NCI-H146 treated with DMSO at 0.1 percent for 48 hours (cell line): ENCODE measurements at regions not wholly inside any gene's neighbourhood (a gene's known extent, or its start where the extent isn't known, plus 50 kb on each side); places are given as distances from the start of the nearest gene placed in this dataset.

Experiments used
- DNase-seq: peaks from one replicate; lab custom pipeline; 2025; ENCODE audit not compliant: unreplicated experiment; lab: John Stamatoyannopoulos, UW

- no peak for DNase-seq
Measured at GRCh38 chr6:156026486-156027247, 571.0 kb upstream of the NOX3 start.

DNA sequence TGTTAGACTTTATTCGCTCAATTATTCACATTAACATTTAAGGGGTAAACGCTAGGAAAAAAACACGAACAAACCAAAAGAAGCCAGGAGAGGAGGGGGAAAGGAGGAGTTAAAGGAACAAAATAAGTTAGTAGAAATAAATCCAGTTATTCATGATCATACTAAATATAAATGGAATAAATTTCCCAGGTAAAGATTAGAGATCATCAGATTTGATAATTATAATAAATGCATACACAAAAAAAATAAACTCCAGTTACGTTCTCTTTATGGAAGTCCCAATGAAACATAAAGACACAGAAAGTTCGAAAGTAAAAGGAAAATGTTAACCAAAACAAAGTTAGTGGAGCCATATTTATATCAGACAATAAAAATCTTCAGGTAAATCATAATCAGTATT lies 568.7 kb upstream of the NOX3 start:
- DNase-seq: no peak

DNA sequence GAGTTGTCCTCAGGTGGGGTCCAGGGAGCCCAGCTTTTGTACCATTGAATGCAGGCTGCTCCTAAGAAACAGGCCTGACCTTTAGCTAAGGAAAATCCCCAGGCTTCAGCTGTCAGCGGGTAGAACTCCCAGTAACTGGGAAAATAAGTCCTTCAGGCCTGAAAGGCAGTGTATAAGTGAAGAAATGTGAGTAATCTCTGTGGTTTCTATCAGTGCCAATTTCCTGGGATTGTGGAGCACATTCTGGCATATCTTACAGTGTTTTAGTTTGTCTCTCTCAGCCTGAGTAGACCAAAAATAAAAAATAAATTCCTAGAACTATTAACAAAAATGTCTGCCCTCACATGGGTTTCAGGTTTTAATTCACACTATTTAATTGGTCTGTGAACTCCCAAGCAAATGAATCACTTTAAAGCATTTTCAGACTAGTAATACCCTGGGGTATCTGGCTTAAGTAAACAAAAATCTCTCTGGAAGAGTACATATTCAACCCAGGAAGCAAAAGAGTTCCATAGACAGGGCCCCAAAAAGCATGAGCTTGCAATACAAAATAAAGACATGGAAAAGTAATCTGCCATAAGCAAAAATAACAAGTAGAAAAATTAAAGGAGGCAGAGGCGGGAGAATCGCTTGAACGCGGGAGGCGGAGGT lies 566.2 kb upstream of the NOX3 start:
- no peak for DNase-seq

DNA sequence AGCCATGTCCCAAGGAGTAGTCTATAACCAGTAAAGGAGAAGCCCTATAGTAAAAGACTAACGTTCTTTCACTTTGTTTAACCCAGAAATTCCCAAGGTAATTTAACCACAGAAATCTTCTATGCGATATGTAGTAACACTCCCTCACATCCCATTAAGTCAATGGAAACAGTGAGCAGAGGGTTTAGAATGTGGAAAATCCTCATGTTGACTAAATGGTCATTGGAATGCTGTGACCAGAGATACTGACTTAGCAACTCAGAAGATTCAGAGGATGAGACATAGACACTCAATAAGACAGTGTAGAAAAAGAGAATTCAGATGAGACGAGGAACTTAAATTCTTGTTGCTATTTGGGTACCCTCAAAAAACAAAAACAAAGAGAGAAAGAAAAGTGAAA lies 562.2 kb upstream of the NOX3 start:
- DNase-seq: no peak

DNA sequence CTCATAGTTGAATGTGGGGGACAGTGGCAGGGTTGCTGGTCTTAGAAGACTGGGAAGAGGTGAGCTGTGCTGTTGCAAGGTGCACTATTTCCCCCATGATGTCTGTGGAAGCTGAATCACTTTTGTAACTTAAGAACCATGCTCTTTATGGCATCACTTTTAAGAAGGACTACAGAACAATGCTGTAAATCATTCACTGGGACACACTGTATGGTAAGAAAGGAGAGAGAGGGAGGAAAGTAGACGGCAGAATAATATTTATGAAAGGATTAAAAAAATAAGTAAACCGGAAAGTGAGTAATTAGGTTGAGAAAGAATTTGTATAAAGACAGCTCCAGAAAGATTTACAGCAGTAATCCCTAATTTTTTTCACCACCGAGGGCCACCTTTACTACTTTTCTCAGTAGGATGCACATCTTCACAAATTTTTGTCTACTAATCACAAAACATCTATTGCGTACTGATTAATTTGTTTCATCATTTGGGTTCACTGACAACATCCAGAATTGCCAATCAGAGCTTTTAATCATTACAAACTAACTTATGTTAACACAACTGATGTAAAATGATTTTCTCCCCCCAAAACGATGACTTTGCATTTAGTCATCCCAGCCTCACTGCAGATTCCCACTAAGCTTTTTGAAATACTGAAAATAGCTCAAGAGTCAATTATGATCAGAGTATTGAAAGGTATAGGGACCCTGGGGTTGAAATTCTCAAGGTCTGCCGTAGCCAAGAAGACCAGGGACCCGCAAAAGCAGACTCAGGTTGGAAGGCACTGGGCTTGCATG lies 560.7 kb upstream of the NOX3 start:
- DNase-seq: no peak

DNA sequence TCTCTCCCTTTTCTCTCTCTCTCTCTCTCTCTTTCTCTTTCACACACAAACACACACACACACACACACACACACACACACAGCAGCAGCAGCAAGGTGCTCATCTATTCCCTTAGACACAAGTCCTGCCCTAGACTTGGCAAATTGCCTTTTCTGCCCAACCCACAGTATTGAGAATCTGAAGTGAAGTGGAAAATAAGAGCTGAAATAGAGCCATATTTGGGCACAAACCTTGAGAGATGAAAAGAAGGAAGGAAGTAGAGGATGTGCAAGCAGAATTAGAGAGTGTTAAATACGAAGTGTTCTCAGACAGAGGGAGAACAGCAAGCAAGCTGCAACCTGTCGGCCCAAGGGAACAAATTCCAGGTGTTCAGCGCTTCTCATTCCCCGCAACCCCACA lies 557.5 kb upstream of the NOX3 start:
- no peak for DNase-seq

GRCh38 chr6:156009656-156010055 lies 554.0 kb upstream of the NOX3 start:
- DNase-seq: no peak

GRCh38 chr6:156004796-156005195 lies 549.2 kb upstream of the NOX3 start:
- no peak for DNase-seq

DNA sequence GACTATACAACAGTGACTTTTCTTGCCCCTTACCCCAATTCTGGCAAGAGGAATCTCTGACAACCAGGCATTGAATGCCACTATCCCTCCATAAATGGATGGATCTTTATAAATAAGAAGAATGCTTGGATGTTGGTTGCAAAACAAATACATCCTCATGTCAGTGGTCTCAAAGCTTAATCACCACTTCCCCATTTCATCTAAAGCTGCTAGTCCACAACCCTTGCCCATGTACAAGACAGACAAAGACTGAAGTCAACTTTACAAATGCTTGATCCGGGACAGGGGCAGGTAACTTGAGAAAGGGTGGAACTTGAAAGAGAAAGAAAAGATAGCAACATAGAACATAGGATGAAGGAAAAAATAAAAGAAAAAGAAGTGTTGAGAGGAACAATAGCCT lies 540.5 kb upstream of the NOX3 start:
- no peak for DNase-seq

DNA sequence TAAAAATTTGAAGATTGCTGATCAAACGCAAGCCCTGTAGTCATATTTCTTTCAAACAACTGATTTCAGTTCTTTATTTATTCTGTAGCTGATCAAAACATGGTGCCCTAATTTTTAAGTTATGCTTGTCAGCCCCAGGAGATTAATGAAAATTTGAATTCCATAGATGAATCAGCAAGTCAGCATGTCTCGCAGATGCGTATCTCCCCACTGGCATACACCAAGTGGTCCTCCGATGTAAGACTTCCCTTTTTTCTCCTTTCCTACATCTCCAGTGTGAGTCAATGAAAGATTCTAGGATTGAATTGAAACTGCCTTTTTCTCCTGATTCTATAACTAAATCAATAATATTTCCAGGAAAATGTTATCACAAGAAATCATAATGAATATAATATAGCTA lies 539.6 kb upstream of the NOX3 start:
- no peak for DNase-seq

DNA sequence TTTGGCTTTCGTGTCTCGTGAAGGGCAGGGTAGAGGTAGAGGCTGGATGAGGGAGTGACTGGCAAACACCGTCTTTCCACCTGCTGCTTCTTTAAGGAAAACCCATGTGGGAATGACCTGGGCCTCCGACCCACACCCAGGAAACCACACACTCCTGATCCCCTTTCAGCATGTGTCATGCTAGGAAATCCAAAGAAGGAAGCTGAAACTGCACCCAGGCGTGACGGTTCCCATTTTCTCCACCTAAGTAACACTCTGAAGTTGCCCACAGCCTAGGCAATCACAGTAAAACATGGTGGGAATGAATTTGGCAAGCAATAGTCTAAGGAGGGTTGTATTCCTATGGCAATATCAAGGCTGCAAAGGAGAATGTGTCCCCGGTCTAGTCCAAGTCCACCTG lies 538.4 kb upstream of the NOX3 start:
- no peak for DNase-seq

DNA sequence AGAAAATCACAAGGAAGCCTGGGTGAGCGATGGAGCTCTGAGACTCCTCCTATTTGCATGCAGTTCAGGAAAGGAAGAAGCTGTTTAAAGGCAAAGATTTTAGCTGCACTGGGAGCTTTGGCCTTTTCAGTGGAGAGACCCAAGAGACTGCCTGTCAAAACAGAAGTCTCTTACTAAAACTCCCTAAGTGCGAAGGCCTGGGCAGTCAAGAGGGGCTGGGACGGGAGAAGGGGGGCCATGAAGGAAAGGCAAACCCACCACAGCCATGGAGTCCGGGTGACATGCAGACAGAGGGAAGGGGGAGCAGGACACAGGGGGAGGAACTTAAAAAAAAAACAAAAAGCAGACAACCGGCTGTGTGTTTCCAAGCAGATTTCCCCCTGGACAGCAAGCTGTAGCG lies 537.6 kb upstream of the NOX3 start:
- DNase-seq: no peak

- no peak for DNase-seq
Measured at GRCh38 chr6:155985660-155986138, 530.1 kb upstream of the NOX3 start.

GRCh38 chr6:155980768-155981079 lies 525.1 kb upstream of the NOX3 start:
- no peak for DNase-seq

GRCh38 chr6:155980014-155980767 lies 524.6 kb upstream of the NOX3 start:
- DNase-seq: no peak

DNA sequence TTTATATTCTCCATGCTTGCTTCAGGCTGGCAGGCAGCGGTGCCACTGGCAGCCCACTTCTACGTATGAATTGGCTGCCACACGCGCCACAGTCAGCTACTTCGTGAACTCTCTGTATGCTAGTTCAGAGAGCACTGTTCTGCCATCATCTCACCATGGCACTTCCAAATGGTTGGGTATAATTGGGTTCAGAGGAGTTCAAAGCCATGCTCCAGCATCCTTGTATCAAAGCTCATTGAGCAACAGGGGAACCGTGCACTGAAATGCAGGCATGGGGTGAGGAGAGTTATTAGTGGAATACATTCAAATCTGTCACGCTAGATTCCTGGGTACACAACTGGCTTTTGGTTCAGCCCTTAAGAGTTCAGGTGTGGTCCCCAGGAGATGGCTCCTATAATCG lies 519.9 kb upstream of the NOX3 start:
- no peak for DNase-seq

DNA sequence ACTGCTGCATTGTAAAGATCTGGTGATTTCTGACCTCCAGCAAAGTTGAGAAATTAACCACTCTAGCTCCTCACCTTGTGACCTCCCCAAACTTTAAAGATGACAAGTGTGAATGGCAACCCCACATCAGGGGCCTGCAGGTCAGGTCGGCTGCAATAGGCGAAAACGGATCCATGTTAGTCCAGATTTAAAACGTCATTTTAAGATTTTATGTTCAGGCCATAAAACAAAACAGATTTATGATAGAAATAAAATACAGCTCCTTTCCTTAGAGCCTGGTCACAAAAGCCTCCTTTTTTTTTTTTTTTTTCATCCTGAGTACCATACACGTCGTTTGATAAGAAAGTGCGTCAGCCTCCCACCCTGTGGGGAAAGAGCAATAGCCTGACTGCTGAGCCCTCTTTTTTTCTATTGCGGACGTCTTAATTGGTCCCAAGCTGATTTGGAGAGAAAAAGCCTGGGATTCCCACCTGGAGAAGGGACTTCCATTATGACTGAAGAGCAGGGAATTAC lies 519.2 kb upstream of the NOX3 start:
- no peak for DNase-seq

- DNase-seq: no peak
Measured at GRCh38 chr6:155974359-155974758, 518.7 kb upstream of the NOX3 start.

- no peak for DNase-seq
Measured at GRCh38 chr6:155970876-155971708, 515.5 kb upstream of the NOX3 start.

DNA sequence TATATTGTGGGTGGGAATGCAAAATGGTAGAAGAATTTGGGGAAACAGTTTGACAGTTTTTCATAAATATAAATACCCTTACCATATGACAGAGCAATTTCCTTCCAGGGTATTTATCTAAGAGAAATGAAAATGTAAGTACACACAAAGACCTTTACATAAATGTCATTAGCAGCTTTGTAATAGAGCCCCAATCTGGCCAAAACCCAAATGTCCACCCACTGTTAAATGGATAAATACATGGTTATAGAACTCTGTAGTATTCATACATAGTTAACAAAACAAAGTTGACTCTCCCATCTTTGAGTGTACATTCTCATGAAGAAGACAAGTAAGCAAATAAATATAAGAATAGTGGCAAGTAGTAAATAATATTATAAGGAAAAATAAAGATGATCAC lies 514.8 kb upstream of the NOX3 start:
- no peak for DNase-seq
